ENCODE measurements at regions not wholly inside any gene's neighbourhood (a gene's known extent, or its start where the extent isn't known, plus 50 kb on each side); places are given as distances from the start of the nearest gene placed in this dataset.

DNA sequence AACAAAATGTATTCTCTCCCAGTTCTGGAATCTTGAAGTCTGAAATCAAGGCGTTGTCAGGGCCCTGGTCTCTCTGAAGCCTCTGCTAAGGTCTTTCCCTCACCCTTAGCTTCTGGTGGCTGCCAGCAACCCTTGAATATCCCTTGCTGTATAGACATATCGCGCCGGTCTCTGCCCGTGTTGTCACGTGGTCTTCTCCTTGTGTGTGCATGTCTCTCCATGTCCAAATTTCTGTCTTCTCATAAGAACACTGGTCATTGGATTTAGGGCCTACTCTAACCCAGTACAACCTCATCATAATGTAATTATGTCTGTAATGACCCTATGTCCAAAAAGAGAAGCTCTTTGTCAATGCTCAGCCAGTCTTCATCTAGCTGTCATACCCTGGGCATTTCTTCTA lies 85.7 kb upstream of the ETS2 start:
- H3K4me3 ChIP-seq (ENCODE audit: insufficient read depth, low read length, poor library complexity, severe bottlenecking), result no peak overlapping the region
- H3K27me3 ChIP-seq (ENCODE audit: low read length), result no peaks in the 10 kb centered on the region
- H3K9ac ChIP-seq (ENCODE audit: low read length), result no peak overlapping the region
- H3K9me2 ChIP-seq (replicated peaks; ENCODE audit: insufficient read depth, low read length), result no peaks in the 10 kb centered on the region
- no peak overlapping the region for H3K4me2 ChIP-seq (ENCODE audit: low read depth, low read length, poor library complexity, severe bottlenecking)
- H2AFZ ChIP-seq (ENCODE audit: low read depth, low read length, severe bottlenecking), result no peak overlapping the region
- no peaks in the 10 kb centered on the region for H3K36me3 ChIP-seq (ENCODE audit: low read length)
- no peak for TF ChIP-seq EZH2phosphoT487 (conservative IDR thresholded peaks at IDR 0.05; ENCODE audit: low read length)
- no peak for TF ChIP-seq CTCF (IDR thresholded peaks at IDR 0.05; ENCODE audit: insufficient read depth, low read length, poor library complexity, severe bottlenecking)
- no peaks in the 10 kb centered on the region for H3K79me2 ChIP-seq (ENCODE audit: insufficient read depth, low read length)
- H3K27ac ChIP-seq (ENCODE audit: low read depth, low read length), result no peak overlapping the region
- H3F3A ChIP-seq (ENCODE audit: insufficient read depth), result no peaks in the 10 kb centered on the region
- H4K20me1 ChIP-seq (ENCODE audit: low read depth, low read length), result no peaks in the 10 kb centered on the region
- H3K9me3 ChIP-seq (ENCODE audit: insufficient read depth, low read length), result no peaks in the 10 kb centered on the region

DNA sequence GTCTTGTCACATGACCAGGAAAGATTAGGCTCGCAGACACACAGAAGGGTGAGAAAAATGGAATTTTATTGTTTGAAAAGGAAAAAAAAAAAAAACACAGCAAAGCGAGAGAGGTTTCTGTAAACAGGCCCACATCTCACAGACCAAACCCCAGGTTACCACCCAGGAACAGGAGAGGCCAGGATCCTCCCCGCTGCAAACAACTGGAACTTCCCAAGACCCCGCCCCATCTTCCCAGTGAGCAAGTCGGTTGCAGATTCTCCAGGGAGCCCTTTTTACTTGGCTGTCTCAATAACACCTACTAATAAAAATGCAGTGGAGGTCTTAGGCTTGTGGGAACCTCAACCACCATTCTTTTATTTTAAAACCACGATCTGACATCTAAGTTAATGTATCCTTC lies 84.7 kb upstream of the ETS2 start:
- Histone ChIP-seq H3K79me2 (ENCODE audit: insufficient read depth, low read length) (no peaks in the 10 kb centered on the region), H3K36me3 (ENCODE audit: low read length) (no peaks in the 10 kb centered on the region), H2AFZ (ENCODE audit: low read depth, low read length, severe bottlenecking) (no peak overlapping the region), H4K20me1 (ENCODE audit: low read depth, low read length) (no peaks in the 10 kb centered on the region), H3K4me3 (ENCODE audit: insufficient read depth, low read length, poor library complexity, severe bottlenecking) (no peak overlapping the region), H3K9me2 (replicated peaks; ENCODE audit: insufficient read depth, low read length) (no peaks in the 10 kb centered on the region), H3K4me2 (ENCODE audit: low read depth, low read length, poor library complexity, severe bottlenecking) (no peak overlapping the region), H3K9ac (ENCODE audit: low read length) (no peak overlapping the region), H3K27ac (ENCODE audit: low read depth, low read length) (no peak overlapping the region), H3K27me3 (ENCODE audit: low read length) (no peaks in the 10 kb centered on the region), H3F3A (ENCODE audit: insufficient read depth) (no peaks in the 10 kb centered on the region), H3K9me3 (ENCODE audit: insufficient read depth, low read length) (no peaks in the 10 kb centered on the region)
- TF ChIP-seq CTCF (IDR thresholded peaks at IDR 0.05; ENCODE audit: insufficient read depth, low read length, poor library complexity, severe bottlenecking), result no peak

- Histone ChIP-seq H3K9me3 (ENCODE audit: insufficient read depth, low read length) (no peaks in the 10 kb centered on the region), H3K9ac (ENCODE audit: low read length) (no peak overlapping the region), H3K27ac (ENCODE audit: low read depth, low read length) (no peak overlapping the region), H3K27me3 (ENCODE audit: low read length) (no peaks in the 10 kb centered on the region), H4K20me1 (ENCODE audit: low read depth, low read length) (no peaks in the 10 kb centered on the region), H3K4me3 (ENCODE audit: insufficient read depth, low read length, poor library complexity, severe bottlenecking) (no peak overlapping the region), H3K4me2 (ENCODE audit: low read depth, low read length, poor library complexity, severe bottlenecking) (no peak overlapping the region), H3K79me2 (ENCODE audit: insufficient read depth, low read length) (no peaks in the 10 kb centered on the region), H2AFZ (ENCODE audit: low read depth, low read length, severe bottlenecking) (no peak overlapping the region), H3F3A (ENCODE audit: insufficient read depth) (no peaks in the 10 kb centered on the region), H3K9me2 (replicated peaks; ENCODE audit: insufficient read depth, low read length) (no peaks in the 10 kb centered on the region), H3K36me3 (ENCODE audit: low read length) (no peaks in the 10 kb centered on the region)
- no peak for TF ChIP-seq CTCF (IDR thresholded peaks at IDR 0.05; ENCODE audit: insufficient read depth, low read length, poor library complexity, severe bottlenecking)
- TF ChIP-seq EZH2phosphoT487 (conservative IDR thresholded peaks at IDR 0.05; ENCODE audit: low read length), result no peak
These were observed 83.8 kb upstream of the ETS2 start for GRCh38 chr21:38721958-38722357.

All from SU-DHL-6 (cell line).